Suppressor macrophage treated with lipopolysaccharide for 1 hour (primary cell): ENCODE measurements at regions not wholly inside any gene's neighbourhood (a gene's known extent, or its start where the extent isn't known, plus 50 kb on each side); places are given as distances from the start of the nearest gene placed in this dataset.

ENCODE experiments used
- DNase-seq, 3 donors: peaks; one replicate each; pipeline ENCODE4 v3.0.0-alpha.2; 2020 to 2022

GRCh38 chrX:39577985-39578869 is 519.5 kb downstream of the BCOR start:
- peak in 2 of 3 donors; percentile 7 to 9 for DNase-seq

GRCh38 chrX:39580043-39580442 is 517.7 kb downstream of the BCOR start:
- no peak for DNase-seq

GRCh38 chrX:39581411-39581810 is 516.3 kb downstream of the BCOR start:
- DNase-seq: no peak

GRCh38 chrX:39582091-39582490 is 515.7 kb downstream of the BCOR start:
- peak; percentile 35 to 49 (median 36) for DNase-seq

GRCh38 chrX:39582976-39583375 is 514.8 kb downstream of the BCOR start:
- no peak for DNase-seq

- DNase-seq: no peak
Measured at GRCh38 chrX:39585808-39586207, 511.9 kb downstream of the BCOR start.

- no peak for DNase-seq
Measured at GRCh38 chrX:39586359-39586758, 511.4 kb downstream of the BCOR start.

GRCh38 chrX:39591099-39591498 is 506.7 kb downstream of the BCOR start:
- DNase-seq: no peak

- DNase-seq: no peak
Measured at GRCh38 chrX:39592776-39593175, 505.0 kb downstream of the BCOR start.

- no peak for DNase-seq
Measured at GRCh38 chrX:39595977-39596376, 501.8 kb downstream of the BCOR start.

GRCh38 chrX:39596437-39596836 is 501.3 kb downstream of the BCOR start:
- no peak for DNase-seq

- DNase-seq: no peak
Measured at GRCh38 chrX:39599339-39599738, 498.4 kb downstream of the BCOR start.

GRCh38 chrX:39600222-39600621 is 497.5 kb downstream of the BCOR start:
- DNase-seq: no peak

- DNase-seq: no peak
Measured at GRCh38 chrX:39601231-39602177, 496.3 kb downstream of the BCOR start.

GRCh38 chrX:39602195-39602594 is 495.6 kb downstream of the BCOR start:
- DNase-seq: no peak

GRCh38 chrX:39603230-39603629 is 494.5 kb downstream of the BCOR start:
- no peak for DNase-seq

- DNase-seq: no peak
Measured at GRCh38 chrX:39605183-39605582, 492.6 kb downstream of the BCOR start.

- no peak for DNase-seq
Measured at GRCh38 chrX:39605866-39606265, 491.9 kb downstream of the BCOR start.

GRCh38 chrX:39609941-39610340 is 487.8 kb downstream of the BCOR start:
- no peak for DNase-seq

- no peak for DNase-seq
Measured at GRCh38 chrX:39611468-39611867, 486.3 kb downstream of the BCOR start.

GRCh38 chrX:39613482-39613995 is 484.2 kb downstream of the BCOR start:
- peak in 2 of 3 donors; percentile 15 to 43 for DNase-seq

GRCh38 chrX:39613997-39614679 is 483.6 kb downstream of the BCOR start:
- no peak for DNase-seq

GRCh38 chrX:39614680-39614998 is 483.1 kb downstream of the BCOR start:
- no peak for DNase-seq
